Mammary epithelial cell (primary cell): ENCODE measurements at regions not wholly inside any gene's neighbourhood (a gene's known extent, or its start where the extent isn't known, plus 50 kb on each side); places are given as distances from the start of the nearest gene placed in this dataset.
"Not testable (repeated sequence)": the region's sequence is repeated elsewhere in the genome, so short reads cannot be mapped to it uniquely, and the experiment has no call there.

ENCODE experiments used
- CTCF ChIP-seq, 2 donors: IDR thresholded peaks in 1 of 2; conservative IDR thresholded peaks in 1 of 2; 2 replicates each; pipeline ENCODE4 v1.5.1; 2011 to 2012; ENCODE audit warnings: inconsistent platforms in 2 of 2, low read length in 2 of 2, mild to moderate bottlenecking in 2 of 2, control low read depth in 1 of 2, low read depth in 1 of 2; ENCODE audit not compliant: insufficient read depth in 1 of 2; ENCODE audit errors: extremely low read depth in 1 of 2
- EZH2 ChIP-seq: IDR thresholded peaks from 2 replicates; pipeline ENCODE4 v1.6.1; 2012; ENCODE audit warnings: low read length, inconsistent platforms, borderline replicate concordance

GRCh38 chrX:140215894-140216293 is 250.6 kb upstream of the CXorf66 start:
- TF ChIP-seq CTCF (conservative IDR thresholded peaks at IDR 0.05 in 1 of 2, IDR thresholded peaks at IDR 0.05 in 1 of 2; ENCODE audit: extremely low read depth in 1 of 2, insufficient read depth in 1 of 2, low read depth in 1 of 2, low read length in 2 of 2); EZH2: not testable (repeated sequence)
